ENCODE measurements at regions not wholly inside any gene's neighbourhood (a gene's known extent, or its start where the extent isn't known, plus 50 kb on each side); places are given as distances from the start of the nearest gene placed in this dataset.

DNA sequence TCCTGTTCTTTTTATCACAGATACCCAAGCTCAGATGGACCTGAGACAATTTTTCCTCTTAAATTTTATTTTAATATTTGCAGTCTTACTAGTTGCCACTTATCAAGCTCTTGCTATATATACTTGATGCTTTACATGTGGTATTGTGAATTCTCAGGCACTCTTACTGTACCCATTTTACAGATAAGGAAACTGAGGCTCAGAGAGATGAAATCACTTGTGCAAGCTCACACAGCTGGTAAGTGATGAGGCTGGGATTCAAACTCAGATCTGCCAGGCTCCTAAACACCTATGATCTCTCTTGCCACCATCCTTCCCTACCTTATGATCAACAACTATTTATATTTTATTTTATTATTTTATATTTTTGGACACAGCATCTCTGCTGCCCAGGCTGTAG is 133.0 kb upstream of the LHX5 start:
- POLR2A ChIA-PET: no interaction called here
- CTCF ChIA-PET: interaction anchor here (1.0 kb wide), 1 partner anchor 131 kb away, joined by 3 read pairs; no protein-coding TSS in a partner anchor
- TF ChIP-seq, protein P1, sequence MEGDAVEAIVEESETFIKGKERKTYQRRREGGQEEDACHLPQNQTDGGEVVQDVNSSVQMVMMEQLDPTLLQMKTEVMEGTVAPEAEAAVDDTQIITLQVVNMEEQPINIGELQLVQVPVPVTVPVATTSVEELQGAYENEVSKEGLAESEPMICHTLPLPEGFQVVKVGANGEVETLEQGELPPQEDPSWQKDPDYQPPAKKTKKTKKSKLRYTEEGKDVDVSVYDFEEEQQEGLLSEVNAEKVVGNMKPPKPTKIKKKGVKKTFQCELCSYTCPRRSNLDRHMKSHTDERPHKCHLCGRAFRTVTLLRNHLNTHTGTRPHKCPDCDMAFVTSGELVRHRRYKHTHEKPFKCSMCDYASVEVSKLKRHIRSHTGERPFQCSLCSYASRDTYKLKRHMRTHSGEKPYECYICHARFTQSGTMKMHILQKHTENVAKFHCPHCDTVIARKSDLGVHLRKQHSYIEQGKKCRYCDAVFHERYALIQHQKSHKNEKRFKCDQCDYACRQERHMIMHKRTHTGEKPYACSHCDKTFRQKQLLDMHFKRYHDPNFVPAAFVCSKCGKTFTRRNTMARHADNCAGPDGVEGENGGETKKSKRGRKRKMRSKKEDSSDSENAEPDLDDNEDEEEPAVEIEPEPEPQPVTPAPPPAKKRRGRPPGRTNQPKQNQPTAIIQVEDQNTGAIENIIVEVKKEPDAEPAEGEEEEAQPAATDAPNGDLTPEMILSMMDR (IDR thresholded peaks at IDR 0.05; ENCODE audit: control extremely low read depth, extremely low read depth, low read depth, missing control alignments): no peak
- DNase-seq (ENCODE audit: extremely low spot score): no peak

DNA sequence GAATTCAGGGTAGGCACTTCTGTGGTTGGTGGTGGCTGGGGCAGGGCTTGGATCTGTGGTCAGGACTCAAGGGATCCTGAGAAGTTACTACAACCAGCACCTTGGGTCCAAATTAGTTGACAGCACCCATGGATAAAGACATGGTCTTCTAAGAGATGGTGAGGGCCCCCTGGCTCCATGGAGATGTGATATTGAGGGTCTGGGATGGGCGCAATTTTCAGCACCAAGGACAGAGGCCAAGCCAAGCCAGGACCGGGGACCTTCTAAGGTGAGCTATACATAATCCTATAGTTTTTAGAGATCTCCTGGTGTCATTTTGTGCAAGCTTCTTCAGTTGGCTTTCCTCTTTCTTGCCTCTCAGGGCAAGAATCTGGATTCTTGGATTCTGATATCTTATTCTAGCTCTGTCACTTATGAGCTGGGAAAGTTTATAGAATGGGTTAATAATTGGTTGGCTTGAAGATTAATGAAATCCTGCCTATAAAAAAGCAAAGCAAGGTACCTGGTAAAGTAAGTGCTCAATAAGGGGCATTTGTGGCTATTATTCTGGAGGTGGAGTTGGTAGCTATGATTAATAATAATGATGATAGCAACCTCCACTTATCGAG is 130.1 kb upstream of the LHX5 start:
- ChIA-PET CTCF (interaction anchor here (1.9 kb wide), 1 partner anchor 9 kb away, joined by 5 read pairs; no protein-coding TSS in a partner anchor), POLR2A (no interaction called here)
- no peak for DNase-seq (ENCODE audit: extremely low spot score)
- TF ChIP-seq, protein P1 (IDR thresholded peaks at IDR 0.05; ENCODE audit: control extremely low read depth, extremely low read depth, low read depth, missing control alignments): no peak

DNA sequence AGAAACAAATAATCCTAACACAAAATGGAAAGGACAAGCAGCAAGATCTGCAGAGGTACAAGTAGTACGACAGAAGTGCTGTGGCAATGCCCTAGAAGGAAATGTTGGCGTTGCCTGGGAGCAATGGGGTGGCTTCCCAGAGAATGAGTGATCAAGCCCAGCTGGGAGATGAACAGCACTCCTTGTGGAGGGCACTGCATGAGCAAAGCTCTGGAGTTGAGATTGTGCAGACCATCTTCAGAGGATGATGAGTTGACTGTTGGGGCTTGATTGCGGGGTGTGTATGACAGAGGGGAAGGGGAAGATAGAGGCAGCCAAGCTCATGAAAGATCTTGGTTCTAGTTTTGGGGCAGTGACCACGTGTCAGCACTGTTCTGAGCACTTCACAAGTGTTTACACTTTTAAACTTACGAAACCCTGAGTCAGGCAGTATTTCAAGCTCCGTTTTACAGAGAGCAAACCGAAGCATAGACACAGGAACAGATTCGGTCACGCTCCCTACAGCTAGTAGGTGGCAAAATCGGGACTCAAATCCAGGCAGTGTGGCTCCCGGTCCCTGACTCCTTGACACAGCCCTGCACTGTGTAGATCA is 127.2 kb upstream of the LHX5 start:
- DNase-seq (ENCODE audit: extremely low spot score): no peak
- ChIA-PET CTCF (no interaction called here), POLR2A (no interaction called here)
- TF ChIP-seq, protein P1 (IDR thresholded peaks at IDR 0.05; ENCODE audit: control extremely low read depth, extremely low read depth, low read depth, missing control alignments): no peak

DNA sequence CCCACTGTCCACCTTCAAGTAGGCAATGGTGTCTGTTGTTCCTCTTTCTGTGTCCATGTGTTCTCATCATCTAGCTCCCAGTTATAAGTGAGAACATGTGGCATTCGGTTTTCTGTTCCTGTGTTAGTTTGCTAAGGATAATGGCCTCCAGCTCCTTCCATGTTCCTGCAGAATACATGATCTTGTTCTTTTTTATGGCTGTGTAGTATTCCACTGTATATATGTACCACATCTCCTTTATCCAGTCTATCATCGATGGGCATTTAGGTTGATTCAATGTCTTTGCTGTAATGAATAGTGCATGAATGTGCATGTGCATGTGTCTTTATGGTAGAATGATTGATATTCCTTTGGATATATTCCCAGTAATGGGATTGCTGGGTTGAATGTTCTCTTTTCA is 123.3 kb upstream of the LHX5 start:
- TF ChIP-seq, protein P1 (IDR thresholded peaks at IDR 0.05; ENCODE audit: control extremely low read depth, extremely low read depth, low read depth, missing control alignments): no peak
- DNase-seq (ENCODE audit: extremely low spot score): no peak
- CTCF ChIA-PET: no interaction called here
- POLR2A ChIA-PET: no interaction called here

DNA sequence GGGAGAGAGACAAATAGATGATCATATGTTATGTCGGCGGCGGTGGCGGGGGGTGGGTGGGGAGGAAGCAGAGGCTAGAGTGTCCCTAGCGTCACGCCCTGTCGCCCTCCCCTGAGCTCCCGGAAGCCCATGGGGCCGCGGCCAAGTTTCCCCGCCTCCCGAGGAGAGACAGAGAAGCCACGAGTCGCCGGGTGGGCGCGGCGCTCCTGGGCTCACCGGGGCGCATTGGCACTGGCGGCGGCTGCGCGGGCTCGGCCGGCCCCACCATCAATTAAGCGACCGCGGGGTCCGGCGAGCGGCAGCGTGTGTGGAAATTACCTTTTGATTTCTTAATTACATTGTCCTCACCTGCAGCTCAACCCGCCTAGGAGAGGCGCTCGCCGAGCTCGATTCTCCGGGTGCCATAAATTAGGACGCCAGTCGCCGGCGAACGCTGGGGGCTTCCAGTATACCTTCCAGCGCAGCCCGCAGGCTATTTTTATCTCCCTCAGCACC is 119.9 kb upstream of the LHX5 start:
- ChIA-PET POLR2A (no interaction called here), CTCF (no interaction called here)
- TF ChIP-seq, protein P1 (IDR thresholded peaks at IDR 0.05; ENCODE audit: control extremely low read depth, extremely low read depth, low read depth, missing control alignments): no peak
- peak; percentile 63 for DNase-seq (ENCODE audit: extremely low spot score)

DNA sequence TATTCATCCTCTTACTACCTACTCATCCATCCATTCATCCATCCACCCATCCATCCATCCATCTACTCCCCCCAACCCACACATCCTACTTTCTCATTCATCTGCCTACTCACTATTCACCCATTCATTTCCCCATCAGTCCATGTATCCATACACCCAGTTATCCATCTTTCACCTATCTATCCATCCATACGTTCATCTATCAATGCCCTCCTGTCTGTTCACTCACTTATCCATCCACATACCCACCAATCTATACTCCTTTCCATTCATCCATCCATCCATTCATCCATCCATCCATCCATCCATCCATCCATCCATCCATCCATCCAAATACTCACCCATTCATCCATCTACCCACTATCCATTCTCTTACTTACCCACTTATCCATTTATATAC is 117.8 kb upstream of the LHX5 start:
- DNase-seq (ENCODE audit: extremely low spot score): no peak
- TF ChIP-seq, protein P1 (IDR thresholded peaks at IDR 0.05; ENCODE audit: control extremely low read depth, extremely low read depth, low read depth, missing control alignments): no peak
- CTCF ChIA-PET: no interaction called here
- POLR2A ChIA-PET: no interaction called here

Measured in GM10248 (cell line).